GM13976 (cell line): ENCODE measurements at regions not wholly inside any gene's neighbourhood (a gene's known extent, or its start where the extent isn't known, plus 50 kb on each side); places are given as distances from the start of the nearest gene placed in this dataset.

Experiments used
- DNase-seq: peaks from one replicate; pipeline ENCODE4 v3.0.0; 2012; ENCODE audit warnings: low spot score
- CTCF ChIP-seq: IDR thresholded peaks from 2 replicates; pipeline ENCODE4 v1.5.1; 2012; ENCODE audit warnings: borderline replicate concordance, mild to moderate bottlenecking; ENCODE audit not compliant: insufficient read depth; ENCODE audit errors: extremely low read depth, missing control alignments, control extremely low read depth
- in situ Hi-C: fragments of 300-500 bp; cut with MboI; formaldehyde crosslinking; loops from one replicate; pipeline ENCODE4 v1.12.0; 2022; ENCODE audit warnings: low sequenced_read_pairs, mixed read lengths, inconsistent platforms; ENCODE audit not compliant: unreplicated experiment

- no peak for TF ChIP-seq CTCF
- no peak for DNase-seq
- in situ Hi-C loops = no loop called here
These were observed 216.8 kb upstream of the FAT1 start for GRCh38 chr4:186940476-186940875.

- no peak for TF ChIP-seq CTCF
- in situ Hi-C loops = no loop called here
- no peak for DNase-seq
These were observed 219.2 kb upstream of the FAT1 start for GRCh38 chr4:186942758-186943377.

DNA sequence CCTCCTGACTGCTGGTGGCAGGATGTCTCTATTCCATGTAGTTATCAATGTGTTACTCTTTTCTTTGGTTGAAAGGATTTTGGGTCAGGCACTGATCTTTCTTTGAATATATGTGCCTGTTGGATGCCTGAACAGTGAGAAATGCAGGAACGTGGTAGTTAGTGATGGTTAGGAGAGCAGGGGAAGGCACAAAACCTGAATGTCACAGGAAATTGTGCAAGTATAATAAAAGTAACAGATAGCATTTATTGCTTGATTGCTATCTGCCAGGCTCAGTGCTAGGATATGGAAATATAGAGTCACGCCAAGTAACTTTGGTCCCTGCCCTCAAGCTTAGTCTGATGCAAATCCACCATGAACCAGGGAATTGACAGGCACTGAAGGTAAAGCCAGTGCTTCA, 219.8 kb upstream of the FAT1 start:
- no peak for DNase-seq
- in situ Hi-C loops = no loop called here
- TF ChIP-seq CTCF = no peak

- no peak for TF ChIP-seq CTCF
- no peak for DNase-seq
- in situ Hi-C loops = no loop called here
These were observed 222.5 kb upstream of the FAT1 start for GRCh38 chr4:186946136-186946535.

DNA sequence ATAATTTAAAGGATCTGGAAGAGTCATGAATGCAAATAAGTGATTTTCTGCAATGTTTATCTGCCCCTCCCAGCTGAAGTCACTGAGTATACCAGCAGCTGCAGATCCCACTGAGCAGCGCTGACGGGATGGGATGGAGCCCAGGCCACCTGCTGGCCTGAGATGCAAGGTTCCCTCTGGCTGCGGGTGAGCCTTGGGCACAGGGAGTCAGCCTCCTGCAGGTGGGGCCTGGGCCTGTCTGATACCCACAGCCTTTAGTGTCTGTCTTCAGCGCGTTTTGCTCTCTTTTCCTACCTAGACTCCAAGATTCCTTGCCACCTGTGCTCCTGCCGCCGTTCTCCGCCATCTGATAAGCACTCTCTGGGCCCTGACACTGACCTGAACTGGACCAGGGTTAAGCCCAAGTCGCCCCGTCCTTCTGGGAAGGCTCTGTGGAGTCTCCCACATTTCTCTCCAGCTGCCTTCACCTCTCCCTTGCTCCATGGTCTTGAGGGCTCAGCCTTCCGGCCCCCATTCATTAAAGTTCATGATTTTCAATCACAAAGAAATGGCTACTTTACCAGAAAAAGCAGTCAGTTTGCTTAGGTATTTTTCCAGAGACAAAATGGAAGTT, 223.1 kb upstream of the FAT1 start:
- in situ Hi-C loops = no loop called here
- no peak for DNase-seq
- no peak for TF ChIP-seq CTCF

- in situ Hi-C loops = no loop called here
- no peak for DNase-seq
- no peak for TF ChIP-seq CTCF
These were observed 224.9 kb upstream of the FAT1 start for GRCh38 chr4:186948361-186949242.
